HG03064 (cell line): ENCODE measurements at regions not wholly inside any gene's neighbourhood (a gene's known extent, or its start where the extent isn't known, plus 50 kb on each side); places are given as distances from the start of the nearest gene placed in this dataset.
"Not testable (repeated sequence)": the region's sequence is repeated elsewhere in the genome, so short reads cannot be mapped to it uniquely, and the experiment has no call there.

Experiments
- ATAC-seq: cut with Tn5 transposase; IDR thresholded peaks from one replicate; pipeline ENCODE4 v1.9.1; 2021; ENCODE audit warnings: low read depth; ENCODE audit not compliant: unreplicated experiment

- ATAC-seq: no peak
These were observed 128.8 kb upstream of the TACR1 start for GRCh38 chr2:75328156-75328555.

GRCh38 chr2:75327334-75327733, 128.0 kb upstream of the TACR1 start:
- no peak for ATAC-seq

GRCh38 chr2:75326645-75327044, 127.3 kb upstream of the TACR1 start:
- no peak for ATAC-seq

GRCh38 chr2:75325594-75325993, 126.3 kb upstream of the TACR1 start:
- ATAC-seq: no peak

GRCh38 chr2:75324861-75325284, 125.6 kb upstream of the TACR1 start:
- no peak for ATAC-seq

- no peak for ATAC-seq
These were observed 124.8 kb upstream of the TACR1 start for GRCh38 chr2:75324141-75324540.

- ATAC-seq: no peak
These were observed 122.2 kb upstream of the TACR1 start for GRCh38 chr2:75321599-75321922.

GRCh38 chr2:75320898-75321598, 121.7 kb upstream of the TACR1 start:
- ATAC-seq: no peak

GRCh38 chr2:75319951-75320350, 120.6 kb upstream of the TACR1 start:
- ATAC-seq: no peak

GRCh38 chr2:75317802-75318201, 118.5 kb upstream of the TACR1 start:
- ATAC-seq: no peak

GRCh38 chr2:75317316-75317715, 118.0 kb upstream of the TACR1 start:
- no peak for ATAC-seq

GRCh38 chr2:75315436-75315835, 116.1 kb upstream of the TACR1 start:
- no peak for ATAC-seq

GRCh38 chr2:75311993-75312392, 112.7 kb upstream of the TACR1 start:
- peak; percentile 99 for ATAC-seq

GRCh38 chr2:75311521-75311920, 112.2 kb upstream of the TACR1 start:
- no peak for ATAC-seq

- ATAC-seq: no peak
These were observed 111.6 kb upstream of the TACR1 start for GRCh38 chr2:75310876-75311275.

- no peak for ATAC-seq
These were observed 110.5 kb upstream of the TACR1 start for GRCh38 chr2:75309596-75310463.

GRCh38 chr2:75303227-75303626, 103.9 kb upstream of the TACR1 start:
- no peak for ATAC-seq

GRCh38 chr2:75294362-75294761, 95.0 kb upstream of the TACR1 start:
- no peak for ATAC-seq

- no peak for ATAC-seq
These were observed 93.5 kb upstream of the TACR1 start for GRCh38 chr2:75292826-75293225.

- ATAC-seq: no peak
These were observed 91.4 kb upstream of the TACR1 start for GRCh38 chr2:75290600-75291150.

- ATAC-seq: no peak
These were observed 90.5 kb upstream of the TACR1 start for GRCh38 chr2:75289771-75290170.

GRCh38 chr2:75289178-75289577, 89.9 kb upstream of the TACR1 start:
- ATAC-seq: not testable (repeated sequence)
